K562 (cell line): ENCODE measurements at regions not wholly inside any gene's neighbourhood (a gene's known extent, or its start where the extent isn't known, plus 50 kb on each side); places are given as distances from the start of the nearest gene placed in this dataset.
A peak's percentile ranks its signal among the peaks of the same experiment; 100 is the strongest.

Experiments
- ATAC-seq: fragments of 200-7000 bp; cut with Tn5 transposase; 3 replicates; pipeline ENCODE4 v1.9.1; 2020; ENCODE audit warnings: moderate library complexity
- BruUV-seq: library from RNA; stranded (reverse); fragments of 400-500 nt; replicated peaks from 2 replicates; lab custom pipeline; 2021; lab: Mats Ljungman, UMichigan
- CTCF ChIA-PET: fragments of 300-600 bp; formaldehyde crosslinking; extraction: SDS; loops from one replicate; lab custom pipeline; 2021; ENCODE audit warnings: low intra/inter-chr PET ratio; lab: Yijun Ruan, JAX
- POLR2A ChIA-PET: fragments of 300-600, 350-650 bp; sonication (Branson Sonifier 250); formaldehyde crosslinking; extraction: SDS; loops from one replicate; lab custom pipeline; 2021; ENCODE audit warnings: antibody characterized with exemption, inconsistent platforms; lab: Yijun Ruan, JAX
- DNase-seq, 4 experiments: peaks; one replicate each; pipeline versions ENCODE4 v3.0.0 to v3.0.0-alpha.2; 2011 to 2018; ENCODE audit warnings: low spot score in 3 of 4, mixed read lengths in 3 of 4; ENCODE audit errors: extremely low read depth in 1 of 4
- FAIRE-seq: peaks from 2 replicates; lab custom pipeline; 2011; peaks lifted over from hg19 to GRCh38; lab: Jason Lieb, UNC
- H2AFZ ChIP-seq: 2 replicates; pipeline ENCODE4 v1.6.0; 2011; ENCODE audit warnings: low read depth, low read length, control low read depth, inconsistent platforms
- H3K27ac ChIP-seq: fragments of 200-600 bp; 3 replicates; pipeline ENCODE4 v1.8.0; 2011; ENCODE audit warnings: low read depth, mild to moderate bottlenecking, control low read depth, inconsistent platforms, low read length, moderate library complexity, mixed read lengths; ENCODE audit errors: extremely low read depth
- H3K27me3 ChIP-seq, 2 experiments: fragments of 300-600 bp in 1 of 2; 2 replicates in 1 of 2; 3 replicates in 1 of 2; pipeline versions ENCODE4 v1.6.0 to v1.8.0; 2011; ENCODE audit warnings: inconsistent platforms in 2 of 2, low read length in 2 of 2, mild to moderate bottlenecking in 1 of 2, mixed read lengths in 1 of 2, moderate library complexity in 1 of 2; ENCODE audit not compliant: control insufficient read depth in 2 of 2, insufficient read depth in 2 of 2
- H3K36me3 ChIP-seq: fragments of 300-600 bp; 3 replicates; pipeline ENCODE4 v1.8.0; 2011; ENCODE audit warnings: mild to moderate bottlenecking, low read length, inconsistent platforms; ENCODE audit not compliant: control insufficient read depth, insufficient read depth
- H3K4me1 ChIP-seq, 2 experiments: fragments of 200-600 bp in 1 of 2; replicated peaks in 1 of 2; 2 replicates in 1 of 2; 3 replicates in 1 of 2; pipeline versions ENCODE4 v1.5.1 to v1.8.0; 2011; ENCODE audit warnings: inconsistent platforms in 2 of 2, low read length in 2 of 2, mild to moderate bottlenecking in 1 of 2, mixed read lengths in 1 of 2, moderate library complexity in 1 of 2; ENCODE audit not compliant: control insufficient read depth in 2 of 2, insufficient read depth in 2 of 2
- H3K4me2 ChIP-seq: 2 replicates; pipeline ENCODE4 v1.6.1; 2011; ENCODE audit warnings: low read length, control low read depth, inconsistent platforms, mixed read lengths; ENCODE audit not compliant: insufficient read depth
- H3K4me3 ChIP-seq: fragments of 200-600 bp; sonication (generic), shearing (Covaris generic); 2 replicates; pipeline ENCODE4 v1.5.1; 2016; ENCODE audit warnings: control low read depth, inconsistent platforms
- H3K79me2 ChIP-seq: fragments of 200-600 bp; 3 replicates; pipeline ENCODE4 v1.8.0; 2011; ENCODE audit warnings: low read length, inconsistent platforms; ENCODE audit not compliant: control insufficient read depth, insufficient read depth
- H3K9ac ChIP-seq, 2 experiments: 2 replicates each; pipeline versions ENCODE4 v1.6.0 to v1.6.1; 2011; ENCODE audit warnings: low read depth in 2 of 2, low read length in 2 of 2, control low read depth in 1 of 2, inconsistent platforms in 1 of 2, mild to moderate bottlenecking in 1 of 2, mixed read lengths in 1 of 2; ENCODE audit not compliant: insufficient read depth in 1 of 2
- H3K9me1 ChIP-seq: one replicate; pipeline ENCODE4 v1.6.0; 2011; ENCODE audit warnings: inconsistent platforms, mild to moderate bottlenecking, low read length, moderate library complexity; ENCODE audit not compliant: control insufficient read depth, insufficient read depth
- H3K9me3 ChIP-seq: replicated peaks from 2 replicates; pipeline ENCODE4 v1.5.1; 2011; ENCODE audit warnings: low read depth, low read length, inconsistent platforms; ENCODE audit not compliant: control insufficient read depth, insufficient read depth
- H4K20me1 ChIP-seq: replicated peaks from 2 replicates; pipeline ENCODE4 v1.6.1; 2011; ENCODE audit warnings: low read length, inconsistent platforms, mixed read lengths; ENCODE audit not compliant: control insufficient read depth, insufficient read depth
- CLOCK ChIP-seq: fragments of 250-450 bp; sonication (Bioruptor Pico); IDR thresholded peaks from 2 replicates; pipeline ENCODE4 v1.4.0; 2020; ENCODE audit warnings: mild to moderate bottlenecking, moderate library complexity, borderline replicate concordance
- DMBX1 ChIP-seq: fragments of 250-450 bp; sonication (Bioruptor Pico); IDR thresholded peaks from 2 replicates; pipeline ENCODE4 v1.8.0; 2022; ENCODE audit warnings: inconsistent platforms, mild to moderate bottlenecking, moderate library complexity, borderline replicate concordance
- HOXB6 ChIP-seq: fragments of 250-450 bp; sonication (Bioruptor Pico); IDR thresholded peaks from 2 replicates; pipeline ENCODE4 v1.5.1; 2022; ENCODE audit warnings: mild to moderate bottlenecking, borderline replicate concordance
- IFI16 ChIP-seq: fragments of 250-450 bp; sonication (Bioruptor Pico); IDR thresholded peaks from 2 replicates; pipeline ENCODE4 v2.1.2; 2022; ENCODE audit warnings: mild to moderate bottlenecking, inconsistent platforms
- IRF1 ChIP-seq: sonication (generic); formaldehyde crosslinking; IDR thresholded peaks from 2 replicates; pipeline ENCODE4 v1.8.0; 2022; ENCODE audit warnings: missing genetic modification reagents, mild to moderate bottlenecking, borderline replicate concordance
- NFIC ChIP-seq: fragments of 450-650 bp; IDR thresholded peaks from 2 replicates; pipeline ENCODE4 v1.6.1; 2017; ENCODE audit warnings: mild to moderate bottlenecking, inconsistent platforms
- SAFB ChIP-seq: fragments of 200-400 bp; formaldehyde crosslinking; IDR thresholded peaks from 2 replicates; pipeline ENCODE4 v1.6.1; 2017; ENCODE audit warnings: low read depth, low read length, borderline replicate concordance
- SAP30 ChIP-seq: fragments of 200-600 bp; sonication (generic); IDR thresholded peaks from 2 replicates; pipeline ENCODE4 v1.6.1; 2012; ENCODE audit warnings: borderline replicate concordance, low read depth, mild to moderate bottlenecking, moderate library complexity, low read length, control low read depth, inconsistent platforms; ENCODE audit not compliant: insufficient read depth, poor library complexity, severe bottlenecking
- TRIM24 ChIP-seq, 2 experiments: fragments of 450-650 bp; IDR thresholded peaks; 2 replicates each; pipeline ENCODE4 v1.6.1; 2016
- TSC22D4 ChIP-seq: fragments of 450-650 bp; IDR thresholded peaks from 2 replicates; pipeline ENCODE4 v1.6.1; 2016; ENCODE audit warnings: missing genetic modification characterization, missing biosample characterization, control low read depth
- YBX1 ChIP-seq: fragments of 450-650 bp; IDR thresholded peaks from 2 replicates; pipeline ENCODE4 v1.7.1; 2016; ENCODE audit warnings: mild to moderate bottlenecking
- ZC3H4 ChIP-seq: sonication (generic); formaldehyde crosslinking; IDR thresholded peaks from 2 replicates; pipeline ENCODE4 v1.9.0; 2021; ENCODE audit warnings: missing genetic modification reagents, borderline replicate concordance
- ZNF134 ChIP-seq: fragments of 250-450 bp; sonication (Bioruptor Pico); conservative IDR thresholded peaks from 2 replicates; pipeline ENCODE4 v1.4.0; 2020
- ZNF324 ChIP-seq: fragments of 250-450 bp; sonication (Bioruptor Pico); IDR thresholded peaks from 2 replicates; pipeline ENCODE4 v1.4.0; 2020; ENCODE audit warnings: mild to moderate bottlenecking
- ZNF696 ChIP-seq: fragments of 250-450 bp; sonication (Bioruptor Pico); conservative IDR thresholded peaks from 2 replicates; pipeline ENCODE4 v1.4.0; 2020; ENCODE audit warnings: mild to moderate bottlenecking, moderate library complexity
- WGBS: fragments of 100-300 bp; shearing (Covaris generic); methylation state at CpG from one replicate; pipeline ENCODE4 v1.1.6; 2016; ENCODE audit warnings: low coverage, mixed read lengths; ENCODE audit not compliant: insufficient coverage; ENCODE audit errors: missing lambda C conversion rate; 5-methylcytosine and 5-hydroxymethylcytosine counted together
- in situ Hi-C: fragments of 300-500 bp; cut with MboI; formaldehyde crosslinking; loops from 4 replicates; pipeline ENCODE4 v1.15.0; 2018; ENCODE audit warnings: inconsistent platforms, mixed read lengths
- intact Hi-C: fragments of 100-400 bp; cut with micrococcal nuclease; formaldehyde crosslinking; loops from 2 replicates; pipeline ENCODE4 v1.14.2; 2022

DNA sequence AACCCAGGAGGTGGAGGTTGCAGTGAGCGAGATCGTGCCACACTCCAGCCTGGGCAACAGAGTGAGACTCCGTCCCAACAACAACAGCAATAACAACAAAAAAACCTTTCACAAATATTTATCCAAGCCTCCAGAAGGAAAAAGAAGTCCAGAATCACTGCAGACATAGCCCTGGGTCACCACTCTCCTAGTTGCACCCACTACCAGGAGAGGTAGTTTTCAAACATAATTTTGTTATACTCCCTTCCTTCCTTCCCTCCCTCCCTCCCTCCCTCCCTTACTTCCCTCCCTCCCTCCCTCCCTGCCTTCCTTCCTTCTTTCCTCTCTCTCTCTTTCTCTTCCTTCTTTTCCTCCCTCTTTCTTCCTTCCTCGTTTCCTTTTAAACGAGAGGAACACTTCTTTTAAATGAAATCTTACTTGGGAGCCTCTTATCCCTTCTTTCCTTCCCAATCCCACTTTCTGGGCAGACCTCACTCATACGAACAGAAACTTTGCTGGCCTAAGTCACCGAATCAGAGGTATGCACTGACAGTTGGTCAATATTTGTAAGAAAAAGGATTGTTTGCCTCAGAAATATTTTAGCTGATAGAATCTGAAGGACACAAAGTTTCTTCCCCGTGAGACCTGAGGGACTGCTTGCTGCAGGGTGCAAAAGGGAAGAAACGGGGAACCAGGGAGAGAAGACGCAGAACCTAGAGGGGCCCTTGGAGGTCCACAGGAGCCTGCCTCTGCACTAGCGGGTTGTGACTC, 88.1 kb upstream of the AGAP1 start:
- intact Hi-C loops = no loop called here
- no peaks in the 10 kb centered on the region for H3K9me3 ChIP-seq
- no peak for ATAC-seq
- no peaks in the 10 kb centered on the region for H3K9me1 ChIP-seq
- no peak for FAIRE-seq
- H3K9ac ChIP-seq = no peak overlapping the region
- CTCF ChIA-PET = no interaction called here
- no peaks in the 10 kb centered on the region for H3K27me3 ChIP-seq
- DNase-seq = no peak
- no TSS peak for BruUV-seq
- H2AFZ ChIP-seq = peak overlapping the region; percentile 50; the same call in 1 of the 2 replicates
- POLR2A ChIA-PET = interaction anchor here (1.0 to 1.1 kb wide), 2 partner anchors 11 to 14 kb away, joined by 3 read pairs; no protein-coding TSS in a partner anchor
- no peaks in the 10 kb centered on the region for H3K79me2 ChIP-seq
- H3K36me3 ChIP-seq = no peaks in the 10 kb centered on the region
- 22% methylated on average over 4 of the region's 11 CpGs for WGBS
- H3K4me3 ChIP-seq = no peak overlapping the region
- H3K4me1 ChIP-seq = no peaks in the 10 kb centered on the region
- H4K20me1 ChIP-seq = no peaks in the 10 kb centered on the region
- TF ChIP-seq TSC22D4 (tag) (no peak), NFIC (no peak), HOXB6 (no peak), IRF1 (CRISPR knock-in tag) (no peak), CLOCK (CRISPR knock-in tag) (no peak), ZNF696 (CRISPR knock-in tag) (no peak), ZNF134 (CRISPR knock-in tag) (no peak), ZC3H4 (CRISPR knock-in tag) (no peak), SAP30 (no peak), SAFB (no peak), ZNF324 (CRISPR knock-in tag) (no peak), IFI16 (no peak), DMBX1 (CRISPR knock-in tag) (no peak), YBX1 (no peak), TRIM24 (IDR thresholded peaks at IDR 0.05) (no peak)
- in situ Hi-C loops = no loop called here
- no peak overlapping the region for H3K27ac ChIP-seq
- no peak overlapping the region for H3K4me2 ChIP-seq
